ENCODE measurements at regions not wholly inside any gene's neighbourhood (a gene's known extent, or its start where the extent isn't known, plus 50 kb on each side); places are given as distances from the start of the nearest gene placed in this dataset.

- no peak overlapping the region for H2AFZ ChIP-seq (ENCODE audit: low read depth, low read length)
- WGBS (ENCODE audit: insufficient coverage, low coverage, missing lambda C conversion rate): 0% methylated on average over 2 of the region's 2 CpGs
- H3K9me1 ChIP-seq (ENCODE audit: control insufficient read depth, insufficient read depth, low read length): no peaks in the 10 kb centered on the region
- H4K20me1 ChIP-seq (replicated peaks; ENCODE audit: control insufficient read depth, insufficient read depth, low read length): no peaks in the 10 kb centered on the region
- no peaks in the 10 kb centered on the region for H3K4me1 ChIP-seq (replicated peaks in 1 of 2; ENCODE audit: control insufficient read depth in 2 of 2, insufficient read depth in 2 of 2, low read length in 2 of 2)
- DNase-seq (ENCODE audit: extremely low read depth in 1 of 4, low spot score in 3 of 4): no peak
- intact Hi-C loops (cut with micrococcal nuclease) (no loop called here), in situ Hi-C loops (cut with MboI) (no loop called here)
- CTCF ChIA-PET (ENCODE audit: low intra/inter-chr PET ratio): no interaction called here
- no peak overlapping the region for H3K27ac ChIP-seq (ENCODE audit: extremely low read depth, low read depth, low read length)
- H3K9me3 ChIP-seq (replicated peaks; ENCODE audit: control insufficient read depth, insufficient read depth, low read depth, low read length): no peaks in the 10 kb centered on the region
- TF ChIP-seq ZNF12 (CRISPR knock-in tag; IDR thresholded peaks at IDR 0.05): no peak
- TF ChIP-seq KDM5B (IDR thresholded peaks at IDR 0.05; ENCODE audit: insufficient replicate concordance, low read depth, low read length): no peak
- no peak for TF ChIP-seq EGR1 (conservative IDR thresholded peaks at IDR 0.05)
- TF ChIP-seq GATAD2A (IDR thresholded peaks at IDR 0.05): no peak
- TF ChIP-seq NR0B1 (IDR thresholded peaks at IDR 0.05; ENCODE audit: partially characterized antibody): no peak
- no peak for TF ChIP-seq FOXP4 (CRISPR knock-in tag; IDR thresholded peaks at IDR 0.05; ENCODE audit: borderline replicate concordance)
- TF ChIP-seq SNRNP70 (optimal IDR thresholded peaks at IDR 0.05; ENCODE audit: low read depth, low read length): no peak
- no peak for FAIRE-seq
- ATAC-seq: no peak
- H3K36me3 ChIP-seq (ENCODE audit: control insufficient read depth, insufficient read depth, low read length): no peaks in the 10 kb centered on the region
- BruUV-seq (replicated peaks): no TSS peak
- no peak overlapping the region for H3K4me3 ChIP-seq
- no peak overlapping the region for H3K9ac ChIP-seq (ENCODE audit: insufficient read depth in 1 of 2, low read depth in 2 of 2, low read length in 2 of 2)
- no peak overlapping the region for H3K4me2 ChIP-seq (ENCODE audit: insufficient read depth, low read length)
- peaks cover 0 to 4% of the 10 kb centered on the region in 2 experiments; a peak in 1 of 5 replicates for H3K27me3 ChIP-seq (ENCODE audit: control insufficient read depth in 2 of 2, insufficient read depth in 2 of 2, low read length in 2 of 2)
- H3K79me2 ChIP-seq (ENCODE audit: control insufficient read depth, insufficient read depth, low read length): no peaks in the 10 kb centered on the region
- POLR2A ChIA-PET: no interaction called here
Observed at GRCh38 chr6:85390105-85390728, 59.7 kb upstream of the NT5E start.

Measured in K562 (cell line).